ENCODE measurements at regions not wholly inside any gene's neighbourhood (a gene's known extent, or its start where the extent isn't known, plus 50 kb on each side); places are given as distances from the start of the nearest gene placed in this dataset.
A peak's percentile ranks its signal among the peaks of the same experiment; 100 is the strongest.

- no peak for DNase-seq
These were observed 71.5 kb upstream of the SMNDC1 start for GRCh38 chr10:110376021-110376766.

GRCh38 chr10:110376767-110377160, 72.0 kb upstream of the SMNDC1 start:
- DNase-seq: no peak

- DNase-seq: no peak
These were observed 73.3 kb upstream of the SMNDC1 start for GRCh38 chr10:110378006-110378405.

GRCh38 chr10:110378533-110379108, 73.9 kb upstream of the SMNDC1 start:
- no peak for DNase-seq

GRCh38 chr10:110379831-110380230, 75.1 kb upstream of the SMNDC1 start:
- no peak for DNase-seq

GRCh38 chr10:110380293-110380692, 75.6 kb upstream of the SMNDC1 start:
- DNase-seq: no peak

GRCh38 chr10:110382695-110383094, 78.0 kb upstream of the SMNDC1 start:
- no peak for DNase-seq

- no peak for DNase-seq
These were observed 82.9 kb upstream of the SMNDC1 start for GRCh38 chr10:110387617-110387982.

- DNase-seq: no peak
These were observed 83.4 kb upstream of the SMNDC1 start for GRCh38 chr10:110387983-110388686.

GRCh38 chr10:110388687-110389052, 84.0 kb upstream of the SMNDC1 start:
- DNase-seq: peak; percentile 43

- DNase-seq: no peak
These were observed 84.5 kb upstream of the SMNDC1 start for GRCh38 chr10:110389255-110389654.

GRCh38 chr10:110391541-110391940, 86.8 kb upstream of the SMNDC1 start:
- no peak for DNase-seq

GRCh38 chr10:110392121-110392520, 87.4 kb upstream of the SMNDC1 start:
- no peak for DNase-seq

GRCh38 chr10:110392868-110393740, 88.4 kb upstream of the SMNDC1 start:
- no peak for DNase-seq

GRCh38 chr10:110393866-110394265, 89.1 kb upstream of the SMNDC1 start:
- DNase-seq: no peak

- DNase-seq: no peak
These were observed 89.6 kb upstream of the SMNDC1 start for GRCh38 chr10:110394296-110394695.

GRCh38 chr10:110394898-110395297, 90.2 kb upstream of the SMNDC1 start:
- no peak for DNase-seq

- no peak for DNase-seq
These were observed 90.9 kb upstream of the SMNDC1 start for GRCh38 chr10:110395350-110396283.

GRCh38 chr10:110396284-110396651, 91.5 kb upstream of the SMNDC1 start:
- no peak for DNase-seq

- DNase-seq: no peak
These were observed 93.1 kb upstream of the SMNDC1 start for GRCh38 chr10:110397856-110398255.

- no peak for DNase-seq
These were observed 93.8 kb upstream of the SMNDC1 start for GRCh38 chr10:110398419-110399105.

Data from retina (tissue), 1 donor.